Eye (tissue), 1 donor: ENCODE measurements at regions not wholly inside any gene's neighbourhood (a gene's known extent, or its start where the extent isn't known, plus 50 kb on each side); places are given as distances from the start of the nearest gene placed in this dataset.
A peak's percentile ranks its signal among the peaks of the same experiment; 100 is the strongest.
"Not testable (repeated sequence)": the region's sequence is repeated elsewhere in the genome, so short reads cannot be mapped to it uniquely, and the experiment has no call there.

Source experiments
- DNase-seq: peaks from one replicate; pipeline ENCODE4 v3.0.0-alpha.2; 2015

- no peak for DNase-seq
These were observed 170.7 kb upstream of the ZNF618 start for GRCh38 chr9:113705306-113705927.

GRCh38 chr9:113705928-113706519, 170.1 kb upstream of the ZNF618 start:
- no peak for DNase-seq

- DNase-seq: no peak
These were observed 168.0 kb upstream of the ZNF618 start for GRCh38 chr9:113707953-113708695.

- no peak for DNase-seq
These were observed 167.0 kb upstream of the ZNF618 start for GRCh38 chr9:113708821-113709713.

GRCh38 chr9:113709721-113710120, 166.4 kb upstream of the ZNF618 start:
- DNase-seq: no peak

- no peak for DNase-seq
These were observed 164.9 kb upstream of the ZNF618 start for GRCh38 chr9:113711251-113711650.

- peak; percentile 72 for DNase-seq
These were observed 164.1 kb upstream of the ZNF618 start for GRCh38 chr9:113712053-113712452.

GRCh38 chr9:113715086-113715485, 161.0 kb upstream of the ZNF618 start:
- no peak for DNase-seq

- DNase-seq: no peak
These were observed 156.2 kb upstream of the ZNF618 start for GRCh38 chr9:113719919-113720318.

GRCh38 chr9:113720495-113720894, 155.6 kb upstream of the ZNF618 start:
- no peak for DNase-seq

- DNase-seq: no peak
These were observed 154.3 kb upstream of the ZNF618 start for GRCh38 chr9:113721856-113722255.

- no peak for DNase-seq
These were observed 151.9 kb upstream of the ZNF618 start for GRCh38 chr9:113724202-113724601.

- no peak for DNase-seq
These were observed 147.1 kb upstream of the ZNF618 start for GRCh38 chr9:113728989-113729388.

GRCh38 chr9:113734826-113735225, 141.3 kb upstream of the ZNF618 start:
- no peak for DNase-seq

GRCh38 chr9:113737517-113738271, 138.4 kb upstream of the ZNF618 start:
- peak; percentile 89 for DNase-seq

- DNase-seq: no peak
These were observed 137.6 kb upstream of the ZNF618 start for GRCh38 chr9:113738496-113738892.

GRCh38 chr9:113738893-113739604, 137.1 kb upstream of the ZNF618 start:
- DNase-seq: peak; percentile 43

- not testable (repeated sequence) for DNase-seq
These were observed 136.3 kb upstream of the ZNF618 start for GRCh38 chr9:113739605-113740507.

- peak; percentile 62 for DNase-seq
These were observed 135.3 kb upstream of the ZNF618 start for GRCh38 chr9:113740508-113741500.
